DND-41 (cell line): ENCODE measurements at regions not wholly inside any gene's neighbourhood (a gene's known extent, or its start where the extent isn't known, plus 50 kb on each side); places are given as distances from the start of the nearest gene placed in this dataset.

Experiments used
- ATAC-seq: fragments of 200-7000 bp; cut with Tn5 transposase; 3 replicates; pipeline ENCODE4 v1.9.1; 2021; ENCODE audit warnings: low read depth; ENCODE audit not compliant: insufficient read depth
- DNase-seq: peaks from one replicate; pipeline ENCODE4 v3.0.0-alpha.2; 2020
- H2AFZ ChIP-seq: 2 replicates; pipeline ENCODE4 v1.6.0; 2012; ENCODE audit warnings: low read depth, low read length
- H3K27ac ChIP-seq: 2 replicates; pipeline ENCODE4 v1.5.1; 2012; ENCODE audit warnings: low read length, inconsistent platforms
- H3K27me3 ChIP-seq: fragments of 200-600 bp; sonication (generic); 2 replicates; pipeline ENCODE4 v1.6.0; 2012; ENCODE audit warnings: low read length, mild to moderate bottlenecking, inconsistent platforms; ENCODE audit not compliant: insufficient read depth, poor library complexity
- H3K36me3 ChIP-seq: 2 replicates; pipeline ENCODE4 v1.5.1; 2012; ENCODE audit warnings: low read length, inconsistent platforms; ENCODE audit not compliant: insufficient read depth
- H3K4me1 ChIP-seq: 2 replicates; pipeline ENCODE4 v1.5.1; 2012; ENCODE audit warnings: mild to moderate bottlenecking, low read length; ENCODE audit not compliant: insufficient read depth
- H3K4me2 ChIP-seq: 2 replicates; pipeline ENCODE4 v1.6.0; 2012; ENCODE audit warnings: mild to moderate bottlenecking, moderate library complexity, low read length, inconsistent platforms; ENCODE audit not compliant: insufficient read depth
- H3K4me3 ChIP-seq, 2 experiments: fragments of 200-600 bp in 1 of 2; shearing (Covaris generic) in 1 of 2; 2 replicates each; pipeline ENCODE4 v1.5.1; 2012 to 2016; ENCODE audit warnings: inconsistent platforms in 2 of 2, low read length in 2 of 2, mild to moderate bottlenecking in 2 of 2, low read depth in 1 of 2, moderate library complexity in 1 of 2
- H3K79me2 ChIP-seq: 2 replicates; pipeline ENCODE4 v1.6.0; 2012; ENCODE audit warnings: low read length, inconsistent platforms; ENCODE audit not compliant: insufficient read depth
- H3K9ac ChIP-seq: 2 replicates; pipeline ENCODE4 v1.6.0; 2012; ENCODE audit warnings: low read depth, mild to moderate bottlenecking, inconsistent platforms, low read length, moderate library complexity
- H3K9me3 ChIP-seq: 2 replicates; pipeline ENCODE4 v1.5.1; 2012; ENCODE audit warnings: low read length, moderate library complexity, mild to moderate bottlenecking, inconsistent platforms; ENCODE audit not compliant: insufficient read depth, severe bottlenecking
- H4K20me1 ChIP-seq: 2 replicates; pipeline ENCODE4 v1.6.0; 2012; ENCODE audit warnings: low read length; ENCODE audit not compliant: insufficient read depth
- CTCF ChIP-seq: IDR thresholded peaks from 2 replicates; pipeline ENCODE4 v1.5.1; 2012; ENCODE audit warnings: borderline replicate concordance, low read length, moderate library complexity, mild to moderate bottlenecking; ENCODE audit not compliant: poor library complexity, severe bottlenecking; ENCODE audit errors: extremely low read depth
- EZH2 ChIP-seq: IDR thresholded peaks from 3 replicates; pipeline ENCODE4 v1.6.1; 2012; ENCODE audit warnings: borderline replicate concordance, low read depth, mild to moderate bottlenecking, moderate library complexity, low read length, inconsistent platforms; ENCODE audit not compliant: severe bottlenecking

- H4K20me1 ChIP-seq, result no peaks in the 10 kb centered on the region
- no peak overlapping the region for H3K4me2 ChIP-seq
- H3K9ac ChIP-seq, result no peak overlapping the region
- TF ChIP-seq CTCF (no peak), EZH2 (no peak)
- ATAC-seq (no peak), DNase-seq (no peak)
- H3K4me3 ChIP-seq, result no peak overlapping the region
- no peaks in the 10 kb centered on the region for H3K9me3 ChIP-seq
- H3K27ac ChIP-seq, result no peak overlapping the region
- no peaks in the 10 kb centered on the region for H3K79me2 ChIP-seq
- peaks cover 10% of the 10 kb centered on the region for H3K27me3 ChIP-seq
- no peaks in the 10 kb centered on the region for H3K36me3 ChIP-seq
- H2AFZ ChIP-seq, result no peak overlapping the region
- no peaks in the 10 kb centered on the region for H3K4me1 ChIP-seq
Observed at GRCh38 chr1:24254783-24255182, 64.4 kb upstream of the GRHL3 start.

GRCh38 chr1:24253571-24253970, 65.6 kb upstream of the GRHL3 start:
- no peak overlapping the region for H2AFZ ChIP-seq
- H3K4me2 ChIP-seq, result no peak overlapping the region
- no peak overlapping the region for H3K4me3 ChIP-seq
- H3K9ac ChIP-seq, result no peak overlapping the region
- H3K36me3 ChIP-seq, result no peaks in the 10 kb centered on the region
- H3K79me2 ChIP-seq, result no peaks in the 10 kb centered on the region
- no peaks in the 10 kb centered on the region for H3K4me1 ChIP-seq
- no peak for DNase-seq
- no peaks in the 10 kb centered on the region for H4K20me1 ChIP-seq
- TF ChIP-seq CTCF (peak; percentile 13), EZH2 (no peak)
- peaks cover 7% of the 10 kb centered on the region for H3K27me3 ChIP-seq
- ATAC-seq, result no peak
- H3K9me3 ChIP-seq, result no peaks in the 10 kb centered on the region
- H3K27ac ChIP-seq, result no peak overlapping the region

GRCh38 chr1:24252185-24252780, 65.2 kb upstream of the IFNLR1 start:
- Histone ChIP-seq H3K27ac (no peak overlapping the region), H3K9me3 (no peaks in the 10 kb centered on the region), H3K79me2 (no peaks in the 10 kb centered on the region), H2AFZ (no peak overlapping the region), H3K4me1 (no peaks in the 10 kb centered on the region), H3K27me3 (peaks cover 5% of the 10 kb centered on the region), H3K36me3 (no peaks in the 10 kb centered on the region), H3K9ac (no peak overlapping the region), H3K4me3 (no peak overlapping the region), H3K4me2 (no peak overlapping the region), H4K20me1 (no peaks in the 10 kb centered on the region)
- ATAC-seq (no peak), DNase-seq (no peak)
- TF ChIP-seq EZH2 (no peak), CTCF (no peak)
